SK-N-MC (cell line): ENCODE measurements at regions not wholly inside any gene's neighbourhood (a gene's known extent, or its start where the extent isn't known, plus 50 kb on each side); places are given as distances from the start of the nearest gene placed in this dataset.

Source experiments
- DNase-seq: peaks from one replicate; pipeline ENCODE4 v3.0.0-alpha.2; 2011; ENCODE audit warnings: low read depth, low spot score
- H3K27ac ChIP-seq: fragments of 200-600 bp; sonication (generic); 2 replicates; pipeline ENCODE4 v1.5.1; 2016; ENCODE audit warnings: mixed run types
- H3K36me3 ChIP-seq: fragments of 200-600 bp; sonication (generic); 2 replicates; pipeline ENCODE4 v1.6.1; 2017; ENCODE audit warnings: antibody characterized with exemption, low read length, mixed read lengths; ENCODE audit not compliant: insufficient read depth
- H3K4me3 ChIP-seq: fragments of 200-600 bp; sonication (generic); 2 replicates; pipeline ENCODE4 v1.5.1; 2016
- H3K9ac ChIP-seq: fragments of 200-600 bp; sonication (generic); 2 replicates; pipeline ENCODE4 v1.8.0; 2017; ENCODE audit warnings: mixed run types, mixed read lengths; ENCODE audit not compliant: insufficient read length
- H3K9me3 ChIP-seq: fragments of 200-600 bp; sonication (generic); 2 replicates; pipeline ENCODE4 v1.6.1; 2017; ENCODE audit warnings: low read depth, mild to moderate bottlenecking, antibody characterized with exemption, low read length, moderate library complexity, mixed read lengths
- EZH2 ChIP-seq: fragments of 200-600 bp; sonication (generic); IDR thresholded peaks from one replicate; pipeline ENCODE4 v1.6.1; 2017; ENCODE audit warnings: antibody characterized with exemption
- FOXP2 ChIP-seq: optimal IDR thresholded peaks from 2 replicates; pipeline ENCODE3; 2011; ENCODE audit warnings: mild to moderate bottlenecking, moderate library complexity; ENCODE audit not compliant: insufficient read depth; ENCODE audit errors: extremely low read length, control extremely low read depth
- POLR2AphosphoS5 ChIP-seq: IDR thresholded peaks from 2 replicates; pipeline ENCODE4 v1.6.1; 2012; ENCODE audit warnings: mild to moderate bottlenecking, low read depth, low read length, borderline replicate concordance

DNA sequence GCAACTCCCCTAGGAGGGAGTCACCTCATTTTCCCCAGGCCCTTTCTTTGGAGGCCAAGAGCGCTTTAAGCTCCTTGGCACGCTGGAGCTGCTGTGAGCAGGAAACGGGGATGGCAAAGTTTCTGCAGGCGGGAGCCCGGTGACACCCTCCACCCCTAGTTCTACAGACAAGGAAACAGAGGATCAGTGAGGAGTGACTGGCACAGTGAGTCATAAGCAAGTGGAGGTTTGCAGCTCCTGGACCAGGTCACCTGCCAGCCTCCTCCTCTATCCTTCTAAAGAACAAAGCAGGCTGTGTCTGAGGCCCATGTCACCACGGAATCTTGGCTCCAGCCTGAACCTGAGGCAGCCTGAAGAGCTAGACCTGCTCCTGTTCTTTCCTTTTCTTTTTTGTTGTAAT lies 141.9 kb downstream of the TMEM132E start:
- no peaks in the 10 kb centered on the region for H3K9me3 ChIP-seq
- no peak for DNase-seq
- no peak overlapping the region for H3K4me3 ChIP-seq
- TF ChIP-seq EZH2, result no peak
- no peak for TF ChIP-seq POLR2AphosphoS5
- no peak for TF ChIP-seq FOXP2
- no peaks in the 10 kb centered on the region for H3K36me3 ChIP-seq
- no peak overlapping the region for H3K9ac ChIP-seq
- no peak overlapping the region for H3K27ac ChIP-seq

DNA sequence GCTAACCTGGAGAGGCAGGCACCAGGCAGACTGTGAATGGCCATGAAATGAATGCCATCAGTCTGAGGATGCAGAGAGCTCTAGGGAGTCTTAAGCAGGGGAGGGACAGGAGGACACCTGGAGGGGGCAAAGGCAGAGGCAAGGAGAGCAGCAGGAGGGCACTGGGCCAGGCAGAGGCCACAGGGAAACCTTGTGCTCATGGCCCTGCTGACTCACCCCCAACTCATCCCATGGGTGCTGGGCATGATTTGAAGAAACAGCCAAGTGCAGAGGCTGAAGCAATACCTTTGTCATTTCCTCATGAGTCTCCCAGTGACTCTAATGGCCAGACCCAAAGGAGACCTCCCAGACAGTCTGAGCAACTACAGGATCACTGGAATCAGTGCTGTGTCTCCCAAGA lies 141.4 kb downstream of the TMEM132E start:
- Histone ChIP-seq H3K36me3 (no peaks in the 10 kb centered on the region), H3K27ac (no peak overlapping the region), H3K9ac (no peak overlapping the region), H3K4me3 (no peak overlapping the region), H3K9me3 (no peaks in the 10 kb centered on the region)
- TF ChIP-seq FOXP2 (no peak), EZH2 (no peak), POLR2AphosphoS5 (no peak)
- no peak for DNase-seq

DNA sequence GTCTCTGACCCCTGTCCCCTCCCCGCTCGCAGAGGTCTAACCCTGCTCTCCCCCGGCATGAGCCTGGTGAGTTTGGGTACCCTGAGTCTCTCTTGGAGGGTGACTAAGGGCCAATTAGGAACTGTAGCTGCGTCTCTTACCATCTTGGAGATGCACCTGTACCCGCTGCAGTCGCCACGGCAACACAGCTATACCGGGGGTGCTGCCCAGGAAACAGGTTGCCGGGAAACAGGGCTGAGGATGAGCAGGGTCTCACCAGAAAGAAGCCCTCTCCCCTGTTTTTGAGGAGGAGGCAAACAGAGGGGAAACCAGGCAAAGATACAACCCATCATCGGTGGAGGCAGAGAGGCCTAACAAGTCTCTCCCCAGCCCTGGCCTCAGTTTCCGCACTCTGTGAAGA lies 140.2 kb downstream of the TMEM132E start:
- no peak for TF ChIP-seq POLR2AphosphoS5
- TF ChIP-seq EZH2, result no peak
- TF ChIP-seq FOXP2, result no peak
- no peaks in the 10 kb centered on the region for H3K36me3 ChIP-seq
- no peak for DNase-seq
- H3K27ac ChIP-seq, result no peak overlapping the region
- H3K9me3 ChIP-seq, result no peaks in the 10 kb centered on the region
- no peak overlapping the region for H3K4me3 ChIP-seq
- H3K9ac ChIP-seq, result no peak overlapping the region

DNA sequence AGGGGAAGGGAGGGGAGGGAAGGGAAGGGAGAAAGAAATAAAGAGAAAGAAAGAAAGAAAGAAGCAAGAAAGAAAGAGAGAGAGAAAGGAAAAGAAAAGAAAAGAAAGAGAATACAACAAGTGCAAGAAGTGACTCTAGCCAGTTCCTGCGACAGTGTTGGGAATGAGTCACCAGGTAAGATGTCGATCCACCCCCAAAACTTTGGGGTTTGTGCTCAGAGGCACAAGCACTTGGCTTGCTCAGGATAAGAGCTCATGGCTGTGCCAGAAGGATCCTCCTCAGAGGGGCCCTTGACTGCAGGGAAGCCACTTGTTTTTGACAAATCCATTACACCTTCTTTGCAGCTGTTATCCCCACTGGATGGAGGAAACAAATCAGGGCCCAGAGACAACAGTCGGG lies 137.7 kb downstream of the TMEM132E start:
- no peak for TF ChIP-seq FOXP2
- TF ChIP-seq EZH2, result no peak
- TF ChIP-seq POLR2AphosphoS5, result no peak
- no peaks in the 10 kb centered on the region for H3K9me3 ChIP-seq
- no peak overlapping the region for H3K27ac ChIP-seq

DNA sequence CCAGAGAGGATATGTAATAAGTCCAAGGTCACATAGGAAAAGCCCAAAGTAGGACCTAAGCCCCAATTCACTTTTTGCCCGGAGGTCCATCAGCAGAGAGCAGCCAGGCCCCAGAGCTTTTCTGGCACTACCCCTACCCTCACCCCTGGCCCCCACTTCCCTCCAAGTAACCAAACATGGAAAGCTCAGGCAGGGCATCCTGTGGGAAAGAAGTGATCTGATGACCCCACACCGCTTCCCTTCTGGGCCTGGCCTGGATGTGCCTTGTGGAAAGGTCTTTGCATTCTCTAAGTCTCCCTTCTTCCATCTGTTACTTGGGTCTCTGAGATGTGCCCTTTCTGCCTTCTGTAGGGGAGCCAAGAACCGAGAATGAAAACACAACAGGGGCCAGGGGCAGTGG lies 136.9 kb downstream of the TMEM132E start:
- H3K36me3 ChIP-seq, result no peaks in the 10 kb centered on the region
- no peak for TF ChIP-seq EZH2
- no peak overlapping the region for H3K27ac ChIP-seq
- H3K9me3 ChIP-seq, result no peaks in the 10 kb centered on the region
- no peak for DNase-seq
- no peak overlapping the region for H3K4me3 ChIP-seq
- H3K9ac ChIP-seq, result no peak overlapping the region

More for the DNA sequence above, 137.7 kb downstream of the TMEM132E start:
- H3K36me3 ChIP-seq, result no peaks in the 10 kb centered on the region
- DNase-seq, result no peak
- H3K9ac ChIP-seq, result no peak overlapping the region
- H3K4me3 ChIP-seq, result no peak overlapping the region

DNA sequence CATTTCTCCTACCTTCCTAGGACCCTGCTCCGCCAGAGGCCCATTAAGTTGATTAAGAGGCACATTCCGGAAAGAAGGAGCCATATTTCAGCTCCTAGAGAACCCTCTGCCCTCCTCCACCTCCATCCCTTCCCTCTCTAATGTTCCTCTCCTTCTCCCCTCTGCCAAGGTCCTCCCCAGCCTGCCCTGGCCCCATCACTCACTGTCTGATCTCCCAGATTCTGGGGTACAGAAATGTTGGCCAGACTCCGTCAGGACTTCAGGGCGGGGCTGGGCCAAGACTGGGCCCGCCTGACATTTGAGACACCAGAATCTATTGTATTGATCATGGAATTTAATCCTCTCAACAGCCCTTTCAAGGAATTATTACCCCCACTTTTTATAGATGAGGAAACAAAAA lies 136.1 kb downstream of the TMEM132E start:
- Histone ChIP-seq H3K9me3 (no peaks in the 10 kb centered on the region), H3K9ac (no peak overlapping the region), H3K36me3 (no peaks in the 10 kb centered on the region), H3K27ac (no peak overlapping the region), H3K4me3 (no peak overlapping the region)
- no peak for DNase-seq
- TF ChIP-seq POLR2AphosphoS5 (no peak), EZH2 (no peak), FOXP2 (no peak)

DNA sequence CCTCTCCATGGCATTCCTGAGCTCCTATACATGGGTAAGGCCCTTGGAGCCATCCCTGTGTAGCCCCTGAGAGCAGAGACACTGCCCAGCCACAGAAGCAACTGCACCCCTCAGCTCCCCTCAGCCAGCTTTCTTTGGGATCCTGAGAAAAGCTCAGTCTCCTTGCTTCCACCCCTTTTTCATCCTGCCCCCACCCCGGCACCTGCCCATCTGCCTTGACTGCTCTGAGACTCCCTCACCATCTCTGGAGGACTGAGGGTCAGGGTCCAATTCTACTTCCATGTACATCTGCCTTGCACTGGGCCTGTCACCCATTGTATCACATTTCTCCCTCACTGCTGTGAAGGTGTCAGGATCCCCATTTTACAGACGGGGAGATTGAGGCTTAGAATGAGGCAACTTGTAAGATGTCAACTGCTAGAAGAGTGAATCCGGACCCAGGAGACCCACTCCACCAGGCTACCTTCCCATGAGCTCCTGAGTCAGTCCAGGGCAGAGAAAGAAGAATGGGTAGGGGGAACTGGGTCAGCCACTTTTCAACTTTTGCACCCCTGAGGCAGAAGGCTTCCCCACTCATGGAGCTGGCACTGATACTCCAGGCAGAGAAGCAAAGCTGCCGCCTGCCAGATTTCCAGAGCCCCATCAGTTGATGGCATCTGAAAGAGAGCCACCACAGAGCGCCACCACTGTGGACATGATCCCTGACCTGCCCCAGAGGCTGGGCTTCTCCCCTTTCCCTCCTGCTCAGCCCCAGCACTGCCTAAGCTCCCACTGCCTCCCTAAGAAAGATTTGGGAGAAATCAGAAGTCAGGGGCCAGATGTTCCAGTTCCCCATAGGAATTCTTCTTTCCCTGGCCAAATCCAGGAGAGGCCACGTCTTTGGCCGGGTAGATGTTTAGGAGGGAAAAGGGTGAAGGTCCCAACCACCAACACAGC lies 135.4 kb downstream of the TMEM132E start:
- no peak overlapping the region for H3K27ac ChIP-seq

DNA sequence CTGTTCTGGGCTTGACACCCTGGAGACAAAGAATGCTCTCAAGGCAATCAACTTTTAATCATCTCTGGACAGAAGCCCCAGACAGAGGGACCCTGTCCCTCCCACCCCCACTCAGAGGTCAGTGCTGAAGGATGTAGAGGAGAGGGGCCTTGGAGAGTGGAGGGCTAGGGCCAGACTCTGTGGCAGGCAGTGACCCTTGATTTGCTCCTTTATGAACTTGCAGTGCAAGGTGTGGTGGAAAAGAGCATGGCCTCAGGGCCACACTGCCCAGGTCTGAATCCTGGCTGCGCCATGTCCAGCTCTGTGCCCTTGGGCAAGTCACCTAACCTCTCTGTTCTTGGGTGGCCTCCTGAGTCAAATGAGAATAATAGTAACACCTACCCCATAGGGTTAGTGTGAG lies 134.3 kb downstream of the TMEM132E start:
- DNase-seq, result no peak
- no peak for TF ChIP-seq EZH2
- TF ChIP-seq POLR2AphosphoS5, result no peak
- no peak for TF ChIP-seq FOXP2
- no peaks in the 10 kb centered on the region for H3K9me3 ChIP-seq
- no peak overlapping the region for H3K4me3 ChIP-seq
- no peak overlapping the region for H3K9ac ChIP-seq
- H3K27ac ChIP-seq, result no peak overlapping the region
- H3K36me3 ChIP-seq, result no peaks in the 10 kb centered on the region

More for the DNA sequence above, 135.4 kb downstream of the TMEM132E start:
- H3K4me3 ChIP-seq, result no peak overlapping the region
- no peaks in the 10 kb centered on the region for H3K9me3 ChIP-seq
- no peak overlapping the region for H3K9ac ChIP-seq
- no peak for DNase-seq
- TF ChIP-seq FOXP2 (no peak), POLR2AphosphoS5 (no peak), EZH2 (no peak)
- no peaks in the 10 kb centered on the region for H3K36me3 ChIP-seq

DNA sequence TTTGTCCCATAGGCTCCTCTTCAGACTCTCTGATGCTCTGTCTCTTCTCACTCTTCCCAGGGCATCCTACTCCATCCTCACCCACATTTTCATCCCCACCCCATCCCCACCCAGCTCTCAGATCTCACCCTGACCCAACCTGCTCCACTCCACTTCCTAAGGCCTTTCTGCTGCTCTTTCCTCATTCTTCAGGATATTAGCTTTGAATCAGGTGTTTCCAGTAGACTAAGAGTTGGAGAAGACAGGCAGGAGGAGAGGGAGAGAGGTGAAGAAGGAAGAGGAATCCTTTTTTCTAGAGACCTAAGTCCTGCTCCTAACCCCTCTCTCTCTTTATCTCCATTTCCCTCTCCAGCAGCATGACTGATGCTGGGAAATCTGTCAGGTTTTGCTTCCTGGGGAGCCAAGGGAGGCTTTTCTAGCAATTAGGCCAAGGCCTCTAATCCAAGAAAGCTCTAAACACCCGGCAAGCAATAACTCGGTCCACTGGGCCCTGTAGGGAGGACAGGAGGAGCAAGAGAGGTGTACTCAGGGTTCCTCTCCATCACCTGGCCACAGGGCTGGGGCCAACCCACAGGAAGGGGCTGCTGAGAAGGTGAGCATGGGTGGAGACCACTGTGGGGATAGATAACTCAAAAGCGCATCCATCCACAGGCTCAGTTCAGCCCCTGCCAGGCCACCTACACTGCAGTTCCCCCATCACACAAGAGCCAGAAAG lies 133.3 kb downstream of the TMEM132E start:
- no peak for TF ChIP-seq POLR2AphosphoS5

More for the DNA sequence above, 133.3 kb downstream of the TMEM132E start:
- Histone ChIP-seq H3K9ac (no peak overlapping the region), H3K27ac (no peak overlapping the region), H3K36me3 (no peaks in the 10 kb centered on the region), H3K9me3 (no peaks in the 10 kb centered on the region), H3K4me3 (no peak overlapping the region)
- no peak for DNase-seq
